HUDEP-2 (cell line): ENCODE measurements at regions not wholly inside any gene's neighbourhood (a gene's known extent, or its start where the extent isn't known, plus 50 kb on each side); places are given as distances from the start of the nearest gene placed in this dataset.
"Not testable (repeated sequence)": the region's sequence is repeated elsewhere in the genome, so short reads cannot be mapped to it uniquely, and the experiment has no call there.

Source experiments
- DNase-seq, 76 experiments: peaks; one replicate each; lab custom pipeline; 2025; ENCODE audit not compliant: unreplicated experiment in 76 of 76; lab: John Stamatoyannopoulos, UW

GRCh38 chr5:26568316-26568715, 470.1 kb downstream of the CDH9 start:
- no peak for DNase-seq

DNA sequence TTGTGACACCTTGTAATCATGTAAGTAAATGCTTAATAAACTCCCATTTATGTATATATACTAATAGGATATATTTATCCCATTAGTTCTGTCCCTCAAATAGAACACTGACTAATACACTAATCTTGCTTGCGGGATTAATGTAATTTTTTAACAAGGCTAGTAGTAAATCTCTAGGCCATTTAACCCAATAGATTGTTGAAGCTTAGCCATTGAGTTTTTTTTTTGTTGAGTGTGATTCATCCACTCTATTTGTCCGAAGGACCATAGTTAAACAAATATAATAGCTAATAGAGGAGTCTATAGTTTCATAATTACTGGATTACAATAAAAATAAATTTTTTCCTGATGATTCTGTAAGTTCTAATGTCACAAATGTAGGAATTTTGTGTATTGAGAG, 474.4 kb downstream of the CDH9 start:
- no peak for DNase-seq

DNA sequence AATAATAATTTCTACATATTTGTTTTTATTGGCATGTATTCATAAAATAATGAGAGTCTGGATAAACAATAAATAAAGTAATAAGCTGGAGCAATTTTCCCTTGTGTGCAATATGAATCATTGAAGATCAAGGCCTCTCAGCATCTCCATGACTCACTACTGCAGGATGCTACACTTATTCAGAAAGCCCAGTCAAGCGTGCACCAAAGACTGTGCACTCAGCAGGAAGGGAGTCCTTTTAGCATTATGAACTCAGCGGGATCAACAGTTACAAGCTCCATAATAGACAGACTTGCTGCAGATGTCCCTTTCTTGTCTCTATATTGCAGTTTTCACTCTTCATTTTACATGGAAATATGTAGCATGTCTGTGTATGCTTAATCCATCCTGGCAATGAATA, 485.3 kb downstream of the CDH9 start:
- DNase-seq: no peak

DNA sequence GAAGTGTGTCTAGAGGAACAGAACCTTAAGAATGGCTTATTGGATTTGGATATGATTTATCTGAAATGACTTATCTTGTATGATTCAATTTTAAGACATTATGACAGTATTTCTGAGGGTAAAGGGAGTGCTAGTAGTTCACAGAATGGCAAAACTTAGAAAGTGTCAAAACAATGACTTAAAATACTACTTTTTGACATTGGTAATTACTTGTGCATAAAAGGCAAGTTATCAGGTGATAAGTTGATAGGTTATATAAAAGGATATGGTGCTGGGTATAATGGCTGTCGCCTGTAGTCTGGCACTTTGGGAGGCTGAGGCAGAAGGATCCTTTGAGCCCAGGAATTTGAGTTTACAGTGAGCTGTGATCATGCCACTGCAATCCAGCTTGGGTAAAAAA, 494.4 kb downstream of the CDH9 start:
- no peak for DNase-seq

GRCh38 chr5:26538226-26538625, 500.2 kb downstream of the CDH9 start:
- no peak for DNase-seq

GRCh38 chr5:26535215-26535614, 503.2 kb downstream of the CDH9 start:
- DNase-seq: no peak

GRCh38 chr5:26530305-26530704, 508.1 kb downstream of the CDH9 start:
- no peak for DNase-seq

DNA sequence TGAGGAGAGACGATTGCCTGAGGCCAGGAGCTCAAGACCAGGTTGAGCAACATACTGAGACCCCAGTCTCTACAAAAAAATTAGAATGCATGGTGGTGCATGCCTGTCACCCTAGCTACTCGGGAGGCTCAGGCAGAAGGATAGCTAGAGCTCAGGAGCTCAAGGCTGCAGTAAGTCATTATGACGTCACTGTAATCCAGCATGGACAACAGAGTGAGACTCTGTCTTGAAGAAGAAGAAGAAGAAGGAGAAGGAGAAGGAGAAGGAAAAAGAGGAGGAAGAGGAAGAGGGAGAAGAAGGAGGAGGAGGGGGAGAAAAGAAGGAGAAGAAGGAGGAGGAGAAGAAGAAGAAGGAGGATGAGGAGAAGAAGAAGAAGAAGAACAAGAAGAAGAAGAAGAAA, 519.1 kb downstream of the CDH9 start:
- no peak for DNase-seq

DNA sequence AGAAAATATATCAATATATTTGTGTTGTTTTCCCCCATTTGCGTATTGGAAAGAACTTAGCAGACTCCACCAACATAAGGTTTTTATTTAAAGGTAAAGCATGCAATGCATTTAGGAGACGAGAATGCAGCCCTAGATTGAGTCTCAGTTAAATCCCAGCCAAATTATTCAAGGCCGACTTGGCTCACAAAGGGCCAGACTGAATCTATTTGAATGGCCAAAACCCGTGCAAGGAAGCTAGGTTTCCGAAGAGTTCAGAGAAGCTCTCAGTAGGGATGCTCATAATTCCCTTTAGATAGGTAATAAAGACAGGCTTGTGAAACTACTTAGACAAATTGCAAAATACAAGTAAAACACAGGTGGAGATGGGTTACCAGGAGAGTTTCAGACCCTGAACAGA, 520.3 kb downstream of the CDH9 start:
- no peak for DNase-seq

GRCh38 chr5:26498972-26499371, 539.4 kb downstream of the CDH9 start:
- DNase-seq: no peak

- no peak for DNase-seq
Observed at GRCh38 chr5:26495437-26495836, 542.9 kb downstream of the CDH9 start.

- DNase-seq: no peak
Observed at GRCh38 chr5:26492906-26493459, 545.4 kb downstream of the CDH9 start.

GRCh38 chr5:26487553-26487952, 550.8 kb downstream of the CDH9 start:
- DNase-seq: no peak

DNA sequence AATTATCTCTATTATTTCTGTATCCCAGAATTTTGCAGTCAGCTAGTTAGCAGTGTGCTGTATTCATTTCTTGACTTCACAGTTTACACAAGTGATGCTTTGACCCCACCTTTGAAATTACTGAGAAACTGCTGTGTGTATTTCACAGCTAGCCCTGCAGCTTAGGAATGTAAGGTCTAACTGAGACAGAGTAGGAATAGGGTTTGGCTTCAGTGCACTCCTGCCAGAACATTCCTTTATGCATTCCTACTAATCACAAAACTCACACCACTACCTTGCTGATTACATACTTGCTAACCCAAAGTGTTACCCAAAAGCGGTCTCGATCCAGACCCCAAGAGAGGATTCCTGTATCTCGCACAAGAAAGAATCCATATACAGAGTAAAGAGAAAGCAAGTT, 551.8 kb downstream of the CDH9 start:
- DNase-seq: no peak

- not testable (repeated sequence) for DNase-seq
Observed at GRCh38 chr5:26485146-26485860, 553.1 kb downstream of the CDH9 start.

- peak in 1 of 76 experiments; percentile 6 for DNase-seq
Observed at GRCh38 chr5:26482810-26483375, 555.5 kb downstream of the CDH9 start.

GRCh38 chr5:26482076-26482809, 556.1 kb downstream of the CDH9 start:
- DNase-seq: no peak

DNA sequence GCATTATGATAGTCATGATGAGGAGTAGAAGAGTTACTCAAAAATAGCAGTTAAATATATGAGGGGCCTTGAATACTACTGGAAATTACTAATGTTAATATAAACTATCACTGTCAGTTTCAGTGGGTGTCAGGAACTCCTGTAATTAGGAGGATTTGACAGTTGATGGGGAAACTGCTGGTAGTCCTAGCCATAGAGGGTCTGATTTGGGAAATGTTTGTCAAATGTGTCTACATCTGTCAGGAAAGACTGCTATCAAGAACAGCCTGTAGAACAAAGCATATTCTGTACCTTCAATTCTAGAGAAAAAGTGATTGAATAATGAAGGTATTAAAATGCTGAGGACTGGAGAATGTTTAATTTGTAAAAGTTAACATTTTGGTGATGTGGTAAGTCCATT, 567.9 kb downstream of the CDH9 start:
- DNase-seq: no peak

DNA sequence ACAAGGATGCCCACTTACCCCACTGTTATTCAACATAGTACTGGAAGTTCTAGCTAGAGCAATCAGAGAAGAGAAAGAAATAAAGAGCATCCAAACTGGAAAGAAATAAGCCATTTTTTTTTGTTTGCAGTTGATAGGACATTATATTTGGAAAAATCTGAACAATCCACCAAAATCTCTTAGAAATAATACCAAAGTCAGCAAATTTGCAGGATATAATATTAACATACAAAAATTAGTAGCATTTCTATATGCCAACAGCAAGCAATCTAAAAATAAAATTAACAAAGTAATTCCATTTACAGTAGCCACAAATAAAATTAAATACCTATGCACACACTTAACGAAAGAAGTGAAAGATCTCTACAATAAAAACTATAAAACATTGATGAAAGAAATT, 599.3 kb downstream of the CDH9 start:
- no peak for DNase-seq

DNA sequence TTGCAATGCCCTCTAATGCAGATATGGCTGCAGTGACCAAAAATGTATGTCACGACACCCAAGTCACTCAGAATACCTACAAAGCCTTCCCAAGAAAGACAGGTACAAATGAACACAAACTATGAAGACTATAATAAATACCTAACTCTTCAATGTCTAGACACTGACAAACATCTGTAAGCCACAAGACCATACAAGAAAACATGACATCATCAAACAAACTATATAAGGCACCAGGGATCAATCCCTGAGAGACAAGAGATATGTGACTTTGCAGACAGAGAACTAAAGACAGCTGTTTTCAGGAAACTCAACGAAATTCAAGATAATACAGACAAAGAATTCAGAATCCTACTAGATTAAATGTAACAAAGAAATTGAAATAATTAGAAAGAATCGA, 603.7 kb downstream of the CDH9 start:
- no peak for DNase-seq

DNA sequence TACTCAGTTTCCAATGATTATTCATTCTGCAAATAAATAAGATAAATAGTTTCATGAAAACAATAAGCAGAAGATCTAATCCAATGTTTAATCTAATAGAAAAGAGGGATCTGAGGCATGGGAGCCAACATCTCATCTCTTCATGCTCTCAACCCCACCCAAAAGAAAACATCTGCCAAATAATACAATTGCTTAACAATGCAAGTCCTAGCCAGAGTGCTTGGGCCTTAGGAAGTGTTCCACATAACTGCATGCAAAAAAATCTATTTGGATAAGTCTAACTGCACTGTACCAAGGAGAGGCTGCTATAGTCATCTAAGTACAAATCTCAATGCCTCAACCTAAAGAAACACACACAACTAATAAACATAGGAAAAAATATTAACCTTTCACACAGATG, 606.0 kb downstream of the CDH9 start:
- no peak for DNase-seq

DNA sequence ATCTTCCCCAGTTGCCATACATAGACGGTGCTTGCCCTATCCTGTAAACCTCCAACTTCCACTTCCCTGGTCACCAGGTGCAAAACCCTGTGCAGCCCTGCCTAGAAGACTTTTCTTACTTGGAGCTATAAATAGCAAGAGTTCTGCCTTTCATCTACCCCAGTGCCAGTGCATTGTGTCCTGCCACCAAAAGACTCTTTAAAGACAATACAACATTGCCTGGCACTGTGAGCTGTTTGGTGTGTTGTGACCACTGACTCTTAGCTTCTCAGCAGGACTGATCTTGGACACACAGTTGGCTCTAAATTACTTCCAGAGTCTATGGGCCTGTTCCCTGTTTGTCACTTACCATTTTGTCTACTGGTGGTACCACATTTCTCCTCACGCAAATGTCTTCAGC, 608.1 kb downstream of the CDH9 start:
- no peak for DNase-seq
